ENCODE measurements at regions not wholly inside any gene's neighbourhood (a gene's known extent, or its start where the extent isn't known, plus 50 kb on each side); places are given as distances from the start of the nearest gene placed in this dataset.

DNA sequence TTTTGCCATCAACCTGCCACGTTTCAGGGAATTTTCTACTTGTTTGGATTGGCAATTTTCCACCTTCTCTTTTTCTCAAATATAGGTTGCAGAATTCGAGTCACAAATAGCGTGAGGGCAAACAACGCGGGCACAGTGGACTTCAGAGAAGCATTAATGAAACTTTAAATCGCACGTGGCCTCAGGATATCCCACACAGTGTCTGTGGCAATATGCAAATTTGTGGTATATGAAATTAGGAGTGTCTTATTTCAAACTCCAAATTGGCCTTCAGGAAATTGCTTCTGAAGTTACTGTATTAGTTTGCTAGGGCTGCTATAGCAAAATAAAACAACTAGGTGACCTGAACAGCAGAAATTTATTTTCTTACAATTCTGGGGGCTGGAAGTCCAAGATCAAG, 91.2 kb downstream of the MTRR start:
- TF ChIP-seq, protein P1, sequence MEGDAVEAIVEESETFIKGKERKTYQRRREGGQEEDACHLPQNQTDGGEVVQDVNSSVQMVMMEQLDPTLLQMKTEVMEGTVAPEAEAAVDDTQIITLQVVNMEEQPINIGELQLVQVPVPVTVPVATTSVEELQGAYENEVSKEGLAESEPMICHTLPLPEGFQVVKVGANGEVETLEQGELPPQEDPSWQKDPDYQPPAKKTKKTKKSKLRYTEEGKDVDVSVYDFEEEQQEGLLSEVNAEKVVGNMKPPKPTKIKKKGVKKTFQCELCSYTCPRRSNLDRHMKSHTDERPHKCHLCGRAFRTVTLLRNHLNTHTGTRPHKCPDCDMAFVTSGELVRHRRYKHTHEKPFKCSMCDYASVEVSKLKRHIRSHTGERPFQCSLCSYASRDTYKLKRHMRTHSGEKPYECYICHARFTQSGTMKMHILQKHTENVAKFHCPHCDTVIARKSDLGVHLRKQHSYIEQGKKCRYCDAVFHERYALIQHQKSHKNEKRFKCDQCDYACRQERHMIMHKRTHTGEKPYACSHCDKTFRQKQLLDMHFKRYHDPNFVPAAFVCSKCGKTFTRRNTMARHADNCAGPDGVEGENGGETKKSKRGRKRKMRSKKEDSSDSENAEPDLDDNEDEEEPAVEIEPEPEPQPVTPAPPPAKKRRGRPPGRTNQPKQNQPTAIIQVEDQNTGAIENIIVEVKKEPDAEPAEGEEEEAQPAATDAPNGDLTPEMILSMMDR (IDR thresholded peaks at IDR 0.05 in 8 of 11, conservative IDR thresholded peaks at IDR 0.05 in 3 of 11): no peak
- TF ChIP-seq POLR2A (IDR thresholded peaks at IDR 0.05): no peak
